Ascending aorta (tissue), 2 donors: ENCODE measurements at regions not wholly inside any gene's neighbourhood (a gene's known extent, or its start where the extent isn't known, plus 50 kb on each side); places are given as distances from the start of the nearest gene placed in this dataset.

Experiments used
- DNase-seq, 2 donors: peaks; one replicate each; pipeline ENCODE4 v3.0.0-alpha.2; 2019; ENCODE audit warnings: low spot score in 2 of 2
- H3K27ac ChIP-seq, 2 donors: fragments of 200-600 bp; sonication (generic); one replicate each; pipeline ENCODE4 v1.5.1; 2016 to 2017; ENCODE audit warnings: mild to moderate bottlenecking in 1 of 2
- H3K27me3 ChIP-seq: fragments of 200-600 bp; sonication (generic); one replicate; pipeline ENCODE4 v1.5.1; 2017
- H3K36me3 ChIP-seq, 2 donors: fragments of 200-600 bp; sonication (generic); one replicate each; pipeline ENCODE4 v1.5.1; 2016
- H3K4me1 ChIP-seq, 2 donors: fragments of 200-600 bp; sonication (generic); one replicate each; pipeline ENCODE4 v1.5.1; 2016 to 2017; ENCODE audit warnings: mild to moderate bottlenecking in 1 of 2
- H3K4me3 ChIP-seq, 2 donors: fragments of 200-600 bp; sonication (generic); one replicate each; pipeline ENCODE4 v1.5.1; 2016 to 2017; ENCODE audit warnings: mild to moderate bottlenecking in 1 of 2
- H3K9me3 ChIP-seq, 2 donors: fragments of 200-600 bp; sonication (generic); one replicate each; pipeline ENCODE4 v1.5.1; 2016
- CTCF ChIP-seq, 3 experiments: fragments of 200-600 bp in 2 of 3; fragments of 450-650 bp in 1 of 3; sonication (generic) in 2 of 3; IDR thresholded peaks; one replicate each; pipeline ENCODE4 v1.5.1; 2016 to 2019; ENCODE audit warnings: antibody characterized with exemption in 3 of 3, mild to moderate bottlenecking in 1 of 3, moderate library complexity in 1 of 3
- intact Hi-C: fragments of 100-400 bp; cut with DNase I; formaldehyde crosslinking; loops from one replicate; pipeline ENCODE4 v1.15.1; 2023

- Histone ChIP-seq H3K36me3 (no peaks in the 10 kb centered on the region), H3K9me3 (no peaks in the 10 kb centered on the region), H3K27me3 (no peaks in the 10 kb centered on the region), H3K27ac (no peak overlapping the region), H3K4me1 (no peaks in the 10 kb centered on the region), H3K4me3 (no peak overlapping the region)
- intact Hi-C loops = no loop called here
- DNase-seq = no peak
- TF ChIP-seq CTCF (IDR thresholded peaks at IDR 0.05) = no peak
Observed at GRCh38 chr6:45803071-45803470, 212.6 kb downstream of the CLIC5 start.

DNA sequence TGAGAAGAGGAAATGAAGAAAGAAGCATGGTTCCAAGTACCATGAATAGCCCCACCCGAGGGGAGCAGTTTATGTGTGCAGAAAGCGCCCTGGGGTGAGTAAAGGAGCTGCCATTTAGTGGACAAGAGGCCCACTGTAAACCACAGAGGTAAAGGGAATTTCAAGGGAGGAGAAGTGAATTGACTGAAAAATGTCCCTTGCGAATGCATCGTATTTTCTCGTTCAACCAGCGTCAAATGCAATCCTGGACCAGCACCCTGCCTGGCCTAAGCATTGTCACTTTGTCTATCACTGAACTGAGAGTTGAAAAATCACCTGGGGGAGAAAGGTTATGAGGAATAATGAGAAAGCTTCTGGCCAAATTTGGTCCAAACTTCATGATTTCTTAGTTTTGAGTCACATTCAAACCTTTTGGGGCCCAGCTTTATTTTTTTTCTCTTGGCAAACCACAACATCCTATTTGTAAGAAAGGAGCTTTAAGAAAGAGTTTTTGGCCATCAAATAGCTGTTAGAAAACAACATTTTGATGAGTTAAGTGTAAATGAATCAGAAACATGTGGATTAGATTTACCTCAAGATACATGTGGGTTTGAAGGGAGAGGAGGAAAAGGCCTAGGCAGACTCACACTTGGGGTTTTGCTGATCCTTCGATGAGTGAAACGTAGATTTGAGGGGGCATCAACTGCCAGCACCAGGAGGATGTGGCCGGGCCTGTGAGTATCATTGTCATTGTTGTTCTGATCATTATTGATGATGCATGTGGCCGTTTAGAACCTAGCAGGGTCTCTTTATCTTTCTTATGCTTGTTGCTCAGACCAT, 214.0 kb downstream of the CLIC5 start:
- DNase-seq = no peak
- no peaks in the 10 kb centered on the region for H3K4me1 ChIP-seq
- no peaks in the 10 kb centered on the region for H3K9me3 ChIP-seq
- intact Hi-C loops = no loop called here
- no peaks in the 10 kb centered on the region for H3K36me3 ChIP-seq
- no peaks in the 10 kb centered on the region for H3K27me3 ChIP-seq
- H3K4me3 ChIP-seq = no peak overlapping the region
- no peak overlapping the region for H3K27ac ChIP-seq
- no peak for TF ChIP-seq CTCF (IDR thresholded peaks at IDR 0.05)

GRCh38 chr6:45800911-45801310, 214.7 kb downstream of the CLIC5 start:
- no peaks in the 10 kb centered on the region for H3K4me1 ChIP-seq
- no peaks in the 10 kb centered on the region for H3K9me3 ChIP-seq
- no peak overlapping the region for H3K4me3 ChIP-seq
- H3K36me3 ChIP-seq = no peaks in the 10 kb centered on the region
- intact Hi-C loops = no loop called here
- H3K27ac ChIP-seq = no peak overlapping the region
- H3K27me3 ChIP-seq = no peaks in the 10 kb centered on the region
- TF ChIP-seq CTCF (IDR thresholded peaks at IDR 0.05) = no peak
- no peak for DNase-seq

DNA sequence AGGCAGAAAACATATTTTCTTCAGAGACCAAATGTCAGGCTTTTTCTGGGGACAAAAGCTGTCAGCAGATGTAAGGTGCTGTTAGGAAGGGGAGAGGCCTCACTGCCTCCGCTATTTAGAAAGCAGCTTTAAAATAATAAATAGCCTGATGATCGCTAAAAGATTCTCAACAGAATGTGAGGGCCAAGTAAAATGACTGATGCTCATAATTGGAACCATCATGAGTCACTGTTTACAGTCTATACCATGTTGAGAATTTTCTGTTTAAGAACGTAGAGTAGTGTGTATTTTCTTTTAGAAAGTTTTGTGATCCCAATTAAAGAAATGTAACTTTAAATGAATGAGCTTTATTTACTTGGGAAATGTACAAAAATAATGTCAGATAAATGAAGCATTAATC, 220.0 kb downstream of the CLIC5 start:
- no peak overlapping the region for H3K4me3 ChIP-seq
- H3K27ac ChIP-seq = no peak overlapping the region
- intact Hi-C loops = no loop called here
- H3K9me3 ChIP-seq = no peaks in the 10 kb centered on the region
- H3K36me3 ChIP-seq = no peaks in the 10 kb centered on the region
- TF ChIP-seq CTCF (IDR thresholded peaks at IDR 0.05) = no peak
- no peaks in the 10 kb centered on the region for H3K27me3 ChIP-seq
- H3K4me1 ChIP-seq = no peaks in the 10 kb centered on the region
- DNase-seq = no peak

DNA sequence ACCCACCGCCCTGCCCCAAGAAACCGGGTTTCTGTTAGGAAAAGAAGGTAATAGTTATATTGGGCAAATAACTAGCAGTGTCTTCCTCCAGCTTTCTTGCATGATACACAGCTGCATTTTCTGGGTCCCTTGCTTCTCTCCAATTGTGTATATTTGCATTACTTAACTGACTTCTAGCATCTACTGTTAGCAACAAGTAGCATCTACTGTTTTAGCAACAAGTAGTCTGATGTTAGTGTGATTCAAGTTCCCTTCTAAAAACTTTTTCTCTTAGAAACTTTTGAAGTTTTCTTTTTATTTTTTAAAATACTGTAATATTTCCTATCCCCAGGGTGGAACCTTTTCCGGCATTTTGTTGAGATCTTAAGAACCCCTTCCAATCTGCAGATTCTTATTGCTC, 221.2 kb downstream of the CLIC5 start:
- intact Hi-C loops = no loop called here
- Histone ChIP-seq H3K36me3 (no peaks in the 10 kb centered on the region), H3K27me3 (no peaks in the 10 kb centered on the region), H3K27ac (no peak overlapping the region), H3K4me3 (no peak overlapping the region), H3K9me3 (no peaks in the 10 kb centered on the region), H3K4me1 (no peaks in the 10 kb centered on the region)
- no peak for DNase-seq
- TF ChIP-seq CTCF (IDR thresholded peaks at IDR 0.05) = no peak
